HL-60 (cell line): ENCODE measurements at regions not wholly inside any gene's neighbourhood (a gene's known extent, or its start where the extent isn't known, plus 50 kb on each side); places are given as distances from the start of the nearest gene placed in this dataset.

Experiments used
- DNase-seq, 2 experiments: peaks; one replicate each; pipeline ENCODE4 v3.0.0-alpha.2; 2010 to 2020; ENCODE audit warnings: low read depth in 1 of 2, low spot score in 1 of 2
- H3K27ac ChIP-seq: fragments of 250-450 bp; sonication (Bioruptor Pico); replicated peaks from 2 replicates; pipeline ENCODE4 v1.5.1; 2020; ENCODE audit warnings: mild to moderate bottlenecking, moderate library complexity
- H3K27me3 ChIP-seq: fragments of 250-450 bp; sonication (Bioruptor Pico); 2 replicates; pipeline ENCODE4 v1.5.1; 2021; ENCODE audit warnings: mild to moderate bottlenecking, moderate library complexity; ENCODE audit not compliant: insufficient read depth, poor library complexity, severe bottlenecking
- H3K4me3 ChIP-seq: replicated peaks from 2 replicates; pipeline ENCODE4 v1.5.1; 2011; ENCODE audit warnings: mild to moderate bottlenecking, control low read depth, low read length; ENCODE audit not compliant: insufficient read depth
- CTCF ChIP-seq: IDR thresholded peaks from one replicate; pipeline ENCODE4 v1.5.1; 2011; ENCODE audit warnings: low read length, control low read depth, inconsistent platforms; ENCODE audit not compliant: insufficient read depth
- GABPA ChIP-seq: IDR thresholded peaks from 2 replicates; pipeline ENCODE4 v1.6.1; 2012; ENCODE audit warnings: low read depth
- POLR2AphosphoS5 ChIP-seq: IDR thresholded peaks from 2 replicates; pipeline ENCODE4 v1.6.1; 2012; ENCODE audit warnings: low read depth
- REST ChIP-seq: IDR thresholded peaks from 2 replicates; pipeline ENCODE4 v1.6.1; 2012; ENCODE audit warnings: low read depth; ENCODE audit not compliant: insufficient replicate concordance
- SPI1 ChIP-seq: IDR thresholded peaks from 2 replicates; pipeline ENCODE4 v1.6.1; 2012; ENCODE audit warnings: low read depth, mild to moderate bottlenecking, borderline replicate concordance

GRCh38 chr11:112336356-112336886 lies 75.8 kb upstream of the PLET1 start:
- Histone ChIP-seq H3K27ac (no peak overlapping the region), H3K27me3 (no peaks in the 10 kb centered on the region), H3K4me3 (no peak overlapping the region)
- no peak for TF ChIP-seq POLR2AphosphoS5
- no peak for TF ChIP-seq REST
- no peak for TF ChIP-seq SPI1
- TF ChIP-seq CTCF, result no peak
- no peak for TF ChIP-seq GABPA
- no peak for DNase-seq

- Histone ChIP-seq H3K27ac (no peak overlapping the region), H3K4me3 (no peak overlapping the region), H3K27me3 (no peaks in the 10 kb centered on the region)
- DNase-seq, result no peak
- TF ChIP-seq SPI1 (no peak), GABPA (no peak), POLR2AphosphoS5 (no peak), CTCF (no peak), REST (no peak)
These were observed 78.9 kb upstream of the PLET1 start for GRCh38 chr11:112339566-112339965.

GRCh38 chr11:112343368-112344039 lies 82.8 kb upstream of the PLET1 start:
- TF ChIP-seq GABPA (no peak), SPI1 (no peak), REST (no peak), POLR2AphosphoS5 (no peak), CTCF (no peak)
- no peak for DNase-seq
- Histone ChIP-seq H3K27ac (no peak overlapping the region), H3K27me3 (no peaks in the 10 kb centered on the region), H3K4me3 (no peak overlapping the region)
